ENCODE measurements at regions not wholly inside any gene's neighbourhood (a gene's known extent, or its start where the extent isn't known, plus 50 kb on each side); places are given as distances from the start of the nearest gene placed in this dataset.

DNA sequence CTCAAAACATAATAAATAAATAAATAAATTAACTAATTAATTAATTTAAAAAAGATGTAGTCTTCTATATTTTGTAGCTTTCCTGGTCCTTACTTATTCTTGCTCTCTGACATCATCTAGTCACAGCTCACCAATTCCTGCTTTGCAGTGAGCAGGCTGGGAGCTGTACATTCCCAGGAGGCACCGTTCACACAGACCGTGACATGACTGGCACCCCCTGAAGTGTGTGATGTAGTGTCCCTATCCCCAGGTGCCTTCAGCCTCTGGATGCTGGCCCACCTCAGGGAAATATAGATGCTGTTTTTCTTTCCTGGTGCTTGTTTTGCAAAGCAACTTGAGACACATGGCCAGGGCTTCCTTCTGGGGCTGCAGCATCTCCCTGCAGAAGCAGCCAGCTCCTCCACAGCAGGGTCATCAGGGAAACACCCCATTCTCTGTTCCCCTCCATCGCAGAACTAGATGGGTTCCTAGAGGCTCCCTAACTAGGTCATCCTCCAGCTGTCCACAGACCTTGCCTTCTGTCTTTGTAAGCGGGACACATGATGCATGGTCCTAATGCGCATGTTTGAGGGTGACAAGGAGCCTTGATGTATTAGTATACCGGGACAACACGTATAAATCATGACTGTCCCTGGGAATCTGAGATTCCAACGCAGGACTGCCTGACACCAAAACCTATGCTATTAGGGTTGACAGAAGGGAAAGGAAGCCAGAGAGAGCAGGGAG, 76.4 kb downstream of the RHOB start:
- DNase-seq (ENCODE audit: low read depth in 2 of 2) = no peak

DNA sequence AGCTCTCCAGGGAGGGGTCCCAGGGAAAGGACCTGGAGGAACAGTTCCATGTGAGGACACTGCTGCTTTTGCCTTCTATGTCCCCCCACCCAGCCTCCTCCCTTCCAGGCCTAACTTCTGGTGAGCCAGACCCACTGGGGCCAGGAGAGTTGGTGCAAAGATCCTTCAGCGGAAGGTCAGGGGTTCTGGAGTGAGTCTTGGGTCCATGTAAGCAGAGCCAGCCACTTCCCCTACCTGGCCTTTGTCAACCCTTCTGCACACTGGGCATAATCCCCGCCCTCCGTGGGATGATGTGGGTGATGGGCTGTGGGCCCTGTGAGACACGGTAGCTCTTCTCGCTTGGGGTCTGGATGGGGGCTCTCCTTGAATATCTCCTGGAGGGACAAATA, 76.9 kb downstream of the RHOB start:
- DNase-seq (ENCODE audit: low read depth in 2 of 2) = no peak

DNA sequence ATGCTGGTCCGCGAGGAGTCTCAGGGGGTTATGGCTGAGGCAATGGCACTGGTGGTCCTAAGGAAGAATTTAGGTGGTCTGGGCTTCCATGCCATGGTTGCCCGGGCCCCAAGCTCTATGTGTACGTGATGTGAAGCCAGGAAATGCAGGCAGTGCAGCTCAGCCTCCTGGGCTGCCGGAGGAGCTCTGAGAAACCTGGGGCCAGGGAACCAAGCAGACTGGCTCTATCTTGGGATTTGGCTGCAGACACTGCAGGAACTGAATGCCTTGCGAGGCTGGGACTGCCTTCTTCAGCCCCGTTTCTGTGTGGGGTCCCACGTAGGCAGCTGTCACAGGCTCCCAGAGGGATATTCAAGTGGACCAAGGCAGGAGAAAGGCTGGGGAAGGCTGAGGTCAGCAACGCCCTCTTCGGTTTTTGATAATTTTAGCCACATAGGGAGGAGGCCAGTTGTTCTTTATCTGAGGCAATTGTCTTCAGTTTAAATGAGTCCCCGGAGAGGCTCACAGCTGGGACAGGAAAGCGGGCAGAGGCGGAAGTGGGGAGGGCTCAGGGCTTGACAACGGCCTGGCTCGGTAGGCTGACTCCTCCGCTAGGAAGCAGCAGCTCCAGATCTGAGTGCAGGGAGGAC, 77.7 kb downstream of the RHOB start:
- DNase-seq (ENCODE audit: low read depth in 2 of 2) = peak in 1 of 2 donors; percentile 43

DNA sequence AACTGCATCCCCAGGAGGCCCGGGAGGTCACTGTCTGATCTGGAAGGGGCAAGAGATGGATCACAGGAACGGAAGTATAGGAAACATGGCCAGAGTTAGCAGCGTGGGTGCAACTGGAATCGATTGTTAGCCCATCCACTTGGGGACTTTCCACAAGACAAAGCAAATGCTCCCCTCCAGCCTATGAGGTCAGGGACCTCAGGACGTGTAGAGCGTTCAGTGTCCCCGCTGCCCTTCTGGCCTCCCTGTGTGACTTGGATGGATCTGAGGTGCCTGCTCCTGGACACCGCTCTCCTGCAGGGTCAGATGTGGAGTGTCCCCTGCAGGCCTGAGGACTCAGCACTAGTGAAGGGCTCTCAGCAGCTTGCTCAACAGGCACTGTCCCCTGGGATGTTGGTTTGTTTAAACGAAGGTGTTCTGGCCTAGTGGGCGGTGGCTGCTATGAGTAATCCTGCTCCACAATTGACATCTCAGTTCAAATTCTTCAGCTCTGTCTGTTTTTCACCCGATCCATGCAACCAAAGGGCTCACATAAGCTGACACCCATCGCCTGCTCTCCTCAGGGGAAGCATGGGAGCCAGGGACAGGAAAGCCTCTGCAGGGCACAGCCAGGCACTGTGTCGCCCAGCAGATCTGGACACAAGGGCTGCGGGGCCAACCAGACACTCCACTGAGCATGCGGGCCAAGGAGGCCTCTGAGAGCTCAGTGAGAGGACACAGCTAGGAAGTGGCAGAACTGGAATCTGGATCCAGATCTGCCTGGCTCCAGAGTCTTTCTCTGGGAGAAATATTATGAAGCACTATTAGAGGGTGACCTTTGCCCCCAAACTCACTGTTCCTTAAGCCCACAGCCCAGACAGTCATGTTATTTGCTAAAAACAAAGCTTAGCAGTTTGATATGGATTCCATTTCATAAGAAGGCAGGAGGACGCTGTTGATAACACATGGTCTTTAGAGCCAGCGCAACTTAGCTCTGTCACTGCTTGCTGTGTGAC, 78.5 kb downstream of the RHOB start:
- DNase-seq (ENCODE audit: low read depth in 2 of 2) = peak; percentile 17 to 30

DNA sequence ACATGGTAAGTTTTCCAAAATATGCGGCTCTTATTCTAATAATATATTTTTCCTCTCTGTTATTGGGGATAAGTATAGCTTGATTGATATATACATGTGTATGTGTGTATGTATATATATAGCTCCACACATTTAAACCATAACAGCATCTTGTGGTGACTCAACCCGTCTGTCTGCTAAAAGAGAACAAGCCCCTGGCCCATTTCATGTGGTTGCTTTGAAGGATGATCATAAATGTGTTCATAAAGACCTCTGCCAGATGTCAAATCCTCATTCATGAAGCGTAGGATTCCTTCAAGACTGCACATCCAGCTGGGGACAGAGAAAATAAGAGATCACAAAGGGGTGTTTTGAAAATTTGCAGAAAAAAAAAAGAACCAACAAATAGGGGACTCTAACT, 79.3 kb downstream of the RHOB start:
- no peak for DNase-seq (ENCODE audit: low read depth in 2 of 2)

DNA sequence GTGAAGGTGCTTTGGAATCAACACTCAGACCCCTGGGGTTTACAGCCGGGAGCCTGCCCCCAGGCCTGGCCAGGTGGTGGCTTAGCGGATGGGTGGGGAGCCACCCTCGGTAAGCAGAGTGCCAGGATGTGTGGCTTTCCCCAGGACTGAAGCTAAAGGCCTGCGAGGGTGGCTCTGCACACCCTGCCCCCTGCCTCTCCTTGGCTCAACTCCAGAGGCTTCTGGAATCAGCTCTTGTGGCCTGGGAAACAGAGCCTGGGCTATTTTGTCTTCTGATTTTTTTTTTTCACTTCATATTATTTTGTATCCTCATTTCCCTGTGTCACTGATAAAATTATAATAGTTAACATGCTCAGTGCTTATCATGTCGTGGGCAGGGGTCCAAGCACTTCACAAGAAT, 79.8 kb downstream of the RHOB start:
- DNase-seq (ENCODE audit: low read depth in 2 of 2) = peak in 1 of 2 donors; percentile 34

DNA sequence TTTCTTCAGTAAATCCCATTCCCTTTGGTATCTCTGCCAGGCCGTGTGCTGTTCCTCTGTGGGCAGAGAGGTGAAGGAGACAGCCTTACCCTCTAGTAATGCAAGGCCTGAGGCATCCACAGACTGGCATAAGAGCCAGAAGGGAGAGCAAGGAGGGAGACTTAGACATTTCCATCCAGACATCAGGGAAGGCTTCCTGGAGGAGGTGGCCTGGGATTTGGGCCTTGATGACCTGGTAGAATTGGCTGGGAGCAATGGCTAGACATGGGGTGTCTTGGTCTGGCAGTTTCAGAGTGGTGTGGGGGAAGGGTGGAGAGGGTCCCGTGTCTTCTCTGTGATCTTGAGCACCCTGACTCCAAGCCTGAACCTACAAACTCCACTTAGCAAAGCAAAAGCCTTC, 81.8 kb downstream of the RHOB start:
- DNase-seq (ENCODE audit: low read depth in 2 of 2) = no peak

DNA sequence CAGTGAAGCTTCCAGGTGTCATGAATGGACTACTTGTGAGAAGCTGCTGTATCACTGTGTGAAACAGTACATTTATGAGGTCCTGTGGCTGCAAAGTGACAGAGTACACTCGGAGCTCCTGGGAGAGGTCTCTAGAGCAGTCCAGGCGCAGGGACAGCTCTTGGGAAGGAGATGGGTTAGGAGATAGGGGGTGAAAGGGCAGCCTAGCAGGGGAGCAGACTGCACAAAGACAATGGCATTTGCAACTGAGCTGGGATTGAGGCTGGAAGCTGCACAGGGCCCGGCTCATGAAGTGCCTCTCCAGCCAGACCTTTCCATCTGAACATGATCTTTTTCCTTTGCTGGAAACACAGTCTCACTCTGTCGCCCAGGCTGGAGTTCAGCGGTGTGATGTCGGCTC, 83.6 kb downstream of the RHOB start:
- no peak for DNase-seq (ENCODE audit: low read depth in 2 of 2)

DNA sequence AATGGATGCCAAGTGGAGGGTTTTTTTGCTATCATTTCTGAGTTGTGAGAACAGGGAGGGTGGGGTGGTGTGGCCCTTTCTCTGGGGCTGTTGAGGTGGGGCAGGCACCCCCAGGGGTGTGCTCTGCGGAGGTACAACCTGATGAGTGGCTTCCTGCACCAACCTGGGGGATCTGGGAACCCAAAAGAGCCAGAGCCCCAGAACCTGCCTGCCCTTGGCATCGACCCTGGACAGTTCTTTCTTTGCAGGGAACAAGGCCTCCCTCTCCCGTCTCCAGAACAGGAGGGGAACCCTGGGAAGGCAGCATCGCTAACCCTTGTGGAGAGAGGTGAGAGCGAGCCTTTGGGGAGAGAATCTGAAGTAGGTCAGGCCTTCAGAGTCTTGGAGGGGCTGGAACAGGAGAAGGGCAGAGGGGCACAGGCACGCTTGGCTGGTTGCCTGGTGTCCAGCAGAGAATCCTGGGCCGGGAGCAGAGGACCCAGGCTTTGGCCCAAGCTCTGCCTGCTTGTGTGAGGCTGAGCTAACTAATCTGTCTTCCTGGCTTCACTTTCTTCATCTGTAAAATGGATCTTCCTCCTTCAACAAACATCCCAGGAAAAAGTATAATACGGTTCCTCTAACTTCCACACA, 84.9 kb downstream of the RHOB start:
- DNase-seq (ENCODE audit: low read depth in 2 of 2) = no peak

DNA sequence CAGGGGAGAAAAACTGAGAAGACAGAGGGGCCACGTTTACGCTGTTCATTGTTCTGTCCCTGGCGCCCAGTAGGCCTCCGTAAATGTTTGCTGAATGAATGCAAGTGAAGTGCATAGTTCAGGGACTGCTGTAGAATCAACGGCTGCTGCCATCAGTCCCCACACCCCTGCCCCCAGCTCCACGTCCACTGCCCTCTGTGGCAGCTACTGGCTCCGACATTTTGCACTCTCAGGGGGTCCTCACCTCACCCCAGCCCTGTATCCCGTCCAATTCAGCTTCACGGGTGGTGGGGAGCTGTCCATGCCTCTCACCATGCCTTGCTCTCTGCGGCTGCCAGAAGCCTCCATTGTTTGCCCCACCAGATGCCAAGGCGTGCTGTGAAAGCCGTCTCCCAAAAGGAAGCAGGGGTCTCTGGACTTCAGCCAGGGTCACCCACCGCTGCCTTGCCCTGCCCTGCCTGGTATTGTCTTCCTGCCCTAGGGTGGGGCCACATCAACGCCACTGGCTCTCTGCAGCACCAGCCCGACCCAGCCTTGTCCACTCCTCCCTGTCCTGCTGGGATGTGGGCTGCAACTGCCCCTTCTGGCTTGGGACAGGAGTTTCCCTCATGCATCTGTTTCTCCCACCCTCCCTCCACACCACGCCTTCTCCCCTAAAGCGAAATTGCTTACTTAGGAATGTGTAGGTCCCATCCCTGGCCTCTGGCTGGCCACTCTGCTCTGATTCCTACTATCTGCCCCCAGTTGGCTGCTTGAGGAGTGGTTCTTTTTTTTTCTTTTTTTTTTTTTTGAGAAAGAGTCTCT, 86.0 kb downstream of the RHOB start:
- peak; percentile 22 to 37 for DNase-seq (ENCODE audit: low read depth in 2 of 2)

DNA sequence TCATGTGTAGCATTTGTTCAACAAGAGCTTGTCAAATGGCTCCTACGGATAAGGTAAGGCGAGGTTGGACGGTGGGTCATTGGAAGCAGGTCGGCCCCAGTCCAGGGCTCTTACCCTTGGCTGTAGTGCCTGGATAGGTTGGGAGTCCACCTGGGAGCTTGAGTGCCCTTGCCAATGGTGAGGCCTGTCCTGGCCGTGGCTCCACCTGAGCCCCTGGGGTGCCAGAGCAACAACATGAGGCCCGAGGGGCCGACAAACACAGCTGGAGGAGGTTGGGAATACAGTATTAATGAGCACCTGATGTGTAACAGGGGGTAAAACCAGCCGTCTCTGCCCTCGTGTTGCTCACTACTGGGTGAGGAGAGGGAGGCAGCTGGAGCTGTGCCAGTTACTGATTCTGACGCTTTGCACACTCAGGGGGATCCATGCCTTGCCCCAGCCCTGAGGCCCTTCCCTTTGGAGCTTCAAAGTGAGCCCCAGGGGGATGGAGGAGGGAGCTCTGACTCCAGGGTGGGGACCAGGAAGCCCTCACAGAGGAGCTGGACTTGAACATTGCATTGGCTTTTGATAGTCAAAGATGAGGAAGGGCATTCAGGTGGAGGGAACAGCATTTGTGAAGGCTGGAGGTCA, 87.2 kb downstream of the RHOB start:
- no peak for DNase-seq (ENCODE audit: low read depth in 2 of 2)

DNA sequence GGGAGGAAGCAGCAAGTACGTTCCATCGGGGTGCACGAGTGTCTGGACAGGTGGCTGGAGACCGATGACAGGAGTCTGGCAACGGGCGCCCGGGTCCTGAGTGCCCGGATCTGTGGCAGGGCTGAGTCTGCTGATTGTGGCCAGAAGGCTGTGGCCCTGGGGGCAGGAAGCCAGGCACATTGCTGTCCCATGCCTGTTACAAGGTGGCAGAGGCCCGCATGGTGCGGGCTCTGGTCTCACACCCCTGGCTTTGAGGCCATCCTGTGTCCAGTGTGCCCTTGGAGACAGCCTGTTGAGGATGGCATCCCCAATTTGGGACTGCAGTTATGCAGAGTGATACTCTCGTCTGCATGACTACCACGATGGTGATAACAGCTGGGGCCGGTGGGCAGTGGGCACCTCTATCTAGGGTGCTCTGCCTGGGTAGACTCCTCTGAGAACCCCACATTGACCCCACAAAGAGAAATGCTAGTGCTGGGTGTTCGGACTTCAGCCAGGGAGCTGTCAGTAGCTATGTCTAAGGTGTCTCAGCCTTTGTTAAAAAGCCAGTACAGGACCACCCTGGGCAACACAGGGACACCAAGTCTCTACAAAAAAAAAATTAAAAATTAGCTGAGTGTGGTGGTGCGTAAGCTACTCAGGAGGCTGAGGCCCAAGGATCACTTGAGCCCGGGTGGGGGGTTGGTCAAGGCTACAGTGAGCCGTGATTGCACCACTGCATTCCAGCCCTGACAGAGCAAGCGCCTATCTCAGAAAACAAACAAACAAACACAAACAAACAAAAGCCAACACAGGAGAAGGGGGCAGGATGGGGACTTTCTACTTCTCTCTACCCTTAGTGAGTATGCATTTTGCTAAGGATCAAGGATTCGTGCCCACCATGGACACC, 88.3 kb downstream of the RHOB start:
- no peak for DNase-seq (ENCODE audit: low read depth in 2 of 2)

DNA sequence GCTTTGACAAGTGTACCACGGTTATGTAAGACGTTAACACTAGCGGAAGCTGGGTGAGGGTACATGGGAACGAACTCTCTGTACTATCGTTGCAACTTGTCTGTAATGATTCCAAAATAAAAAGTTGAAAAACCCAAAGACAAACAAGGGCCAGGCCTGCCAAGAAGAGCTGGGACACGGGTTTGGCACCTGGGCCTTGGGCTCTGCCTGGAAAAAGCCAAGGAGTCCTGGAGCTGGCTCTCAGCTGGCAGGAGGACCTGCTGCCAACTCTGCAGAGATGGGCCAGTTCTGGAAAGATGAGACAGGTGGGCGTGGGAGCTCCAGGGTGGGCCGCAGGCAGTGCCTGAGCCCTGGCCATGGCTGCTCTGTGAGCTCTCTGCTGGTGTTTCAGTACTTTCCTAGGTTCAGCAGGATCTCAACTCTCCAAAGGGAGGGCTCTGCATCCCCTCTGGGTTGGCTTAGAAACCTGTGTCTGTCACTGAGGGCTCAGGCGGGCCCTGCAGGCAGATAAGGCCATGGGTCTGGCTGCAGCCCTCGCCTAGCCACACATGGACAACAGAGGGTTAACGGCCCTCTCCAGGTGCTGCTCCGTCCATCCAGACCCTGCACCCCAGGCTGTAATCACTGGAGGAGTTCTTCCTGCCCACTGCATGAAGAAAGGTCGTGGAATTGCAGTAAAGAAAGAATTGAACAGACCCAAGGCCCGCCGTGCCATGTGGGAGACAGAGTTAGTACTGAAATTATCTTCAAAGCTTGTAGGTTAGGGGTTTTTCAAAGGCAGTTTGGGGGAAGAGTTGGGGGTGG, 89.9 kb downstream of the RHOB start:
- DNase-seq (ENCODE audit: low read depth in 2 of 2) = no peak

DNA sequence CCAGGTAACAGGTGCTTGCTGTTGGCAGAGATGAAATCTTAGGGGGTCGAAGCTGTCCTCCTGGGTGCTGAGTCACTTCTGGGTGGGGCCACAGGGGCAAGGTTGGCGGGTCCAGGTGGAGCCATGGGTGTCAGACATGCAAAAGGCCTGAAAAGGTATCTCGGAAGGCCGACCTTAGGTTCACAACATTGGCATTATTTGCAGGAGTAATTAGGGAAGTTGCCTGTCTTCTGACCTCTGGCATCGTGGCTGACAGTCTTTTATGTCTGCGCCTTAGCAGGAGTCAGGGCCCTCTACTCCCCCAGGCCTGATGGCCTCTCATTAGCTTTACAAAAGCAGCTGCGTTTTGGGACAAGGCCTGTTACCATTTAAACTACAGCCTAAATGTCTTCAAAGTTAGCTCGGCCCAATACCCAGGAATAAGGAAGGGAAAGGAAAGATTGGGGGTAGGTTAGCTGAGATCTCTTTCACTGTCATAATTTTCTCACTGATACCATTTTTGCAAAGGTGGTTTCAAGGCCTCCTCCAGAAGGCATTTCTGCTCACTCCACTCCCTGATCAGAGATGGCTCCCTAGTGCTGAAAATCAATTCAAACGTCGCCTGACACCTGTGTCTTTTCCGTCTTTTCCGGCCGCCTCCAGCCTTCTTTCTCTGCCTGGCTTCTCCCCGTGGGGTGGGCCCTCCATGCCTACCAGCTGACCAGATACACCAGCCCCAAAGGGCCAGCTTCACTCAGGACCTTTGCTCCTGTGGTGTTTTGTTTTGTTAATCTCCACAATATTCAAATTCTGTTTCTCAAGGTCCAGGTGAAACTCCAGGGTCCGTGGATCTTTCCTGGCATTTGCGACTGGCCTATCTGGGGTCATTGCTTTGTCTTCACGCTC, 90.8 kb downstream of the RHOB start:
- DNase-seq (ENCODE audit: low read depth in 2 of 2) = no peak

DNA sequence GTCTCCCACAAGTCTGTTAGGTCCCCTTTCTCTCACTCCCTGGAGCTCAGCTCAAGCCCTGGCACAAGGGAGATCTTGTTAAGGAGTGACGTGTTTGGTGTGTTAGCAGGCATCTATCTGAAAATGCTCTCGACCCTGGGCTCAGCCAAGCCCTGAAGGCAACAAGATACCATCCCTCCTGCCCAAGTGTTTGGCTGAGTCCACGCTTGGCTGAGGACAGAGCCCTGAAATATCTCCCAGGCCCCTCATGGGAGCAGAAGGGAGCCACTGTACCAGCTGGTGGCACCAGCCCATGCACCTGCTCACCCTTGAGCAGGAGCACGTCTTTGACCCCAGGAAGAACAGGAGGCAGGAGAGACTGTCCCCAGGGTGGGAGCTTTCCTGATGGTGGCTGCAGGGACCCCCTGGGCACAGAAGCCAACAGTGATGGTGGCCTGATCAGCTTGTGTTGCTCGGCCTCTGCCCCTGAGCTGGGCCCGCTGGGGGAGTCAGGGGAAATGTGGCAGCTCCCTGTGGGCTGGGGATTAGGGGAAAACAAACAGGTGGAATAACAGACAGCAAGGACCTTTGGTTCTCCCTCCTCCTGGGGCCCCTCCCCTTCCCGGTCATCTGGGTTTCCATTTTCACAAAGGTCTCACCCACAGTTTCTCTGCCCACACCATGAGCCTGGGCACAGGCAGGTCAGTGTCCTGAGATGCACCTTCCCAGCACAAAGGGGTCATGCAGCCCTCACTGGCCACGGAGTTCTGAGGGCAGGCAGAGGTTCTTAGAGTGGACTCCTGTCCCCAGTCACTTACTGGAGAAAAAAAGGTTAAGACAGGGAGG, 91.6 kb downstream of the RHOB start:
- no peak for DNase-seq (ENCODE audit: low read depth in 2 of 2)

DNA sequence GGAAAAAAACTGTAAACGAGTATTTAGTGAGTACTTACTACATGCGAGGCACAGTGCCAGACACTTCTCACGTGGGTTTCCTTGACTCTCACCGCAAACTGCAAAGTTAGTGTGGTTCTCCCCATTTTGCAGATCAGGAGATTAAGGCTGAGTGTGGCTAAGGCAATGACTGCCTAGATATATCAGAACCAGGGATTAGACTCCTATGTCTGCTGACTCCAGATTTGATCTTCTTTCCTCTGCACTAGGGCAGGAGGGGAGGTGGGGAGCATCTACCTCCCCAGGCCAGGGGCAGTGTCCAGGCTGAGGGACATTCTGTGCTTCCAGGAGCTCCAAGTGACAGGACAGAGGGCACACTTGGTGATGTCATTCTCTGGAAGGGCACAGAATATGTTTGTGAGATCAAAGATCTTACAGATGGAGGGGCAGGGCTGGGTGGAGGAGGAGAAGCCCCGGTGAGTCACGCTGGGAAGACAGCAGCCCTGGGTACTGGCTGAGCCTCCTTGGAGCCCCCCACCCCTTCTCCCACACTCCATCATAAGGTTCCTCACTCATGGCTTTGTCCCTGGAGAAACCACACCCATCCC, 92.4 kb downstream of the RHOB start:
- peak in 1 of 2 donors; percentile 37 for DNase-seq (ENCODE audit: low read depth in 2 of 2)
